Heart left ventricle (tissue), 16 donors: ENCODE measurements at regions not wholly inside any gene's neighbourhood (a gene's known extent, or its start where the extent isn't known, plus 50 kb on each side); places are given as distances from the start of the nearest gene placed in this dataset.
A peak's percentile ranks its signal among the peaks of the same experiment; 100 is the strongest.

Experiments used
- ATAC-seq, 4 donors: fragments of 200-7000 bp; cut with Tn5 transposase; one replicate each; pipeline ENCODE4 v1.9.1; 2020 to 2022; ENCODE audit warnings: moderate library complexity in 4 of 4, mild to moderate bottlenecking in 3 of 4, moderate number of reproducible peaks in 1 of 4
- DNase-seq, 5 donors: peaks; one replicate each; pipeline ENCODE4 v3.0.0-alpha.2; 2020
- H3K27ac ChIP-seq, 12 donors: fragments of 200-600 bp; sonication (generic) in 4 of 12; one replicate each; pipeline versions ENCODE4 v1.5.0 to v1.8.0; 2016 to 2022; ENCODE audit warnings: mild to moderate bottlenecking in 2 of 12
- H3K27me3 ChIP-seq, 9 donors: fragments of 200-600 bp; sonication (generic) in 2 of 9; one replicate each; pipeline versions ENCODE4 v1.5.1 to v1.8.0; 2016 to 2022; ENCODE audit warnings: mild to moderate bottlenecking in 3 of 9
- H3K36me3 ChIP-seq, 9 donors: fragments of 200-600 bp; sonication (generic) in 2 of 9; one replicate each; pipeline versions ENCODE4 v1.5.0 to v1.8.0; 2018 to 2022; ENCODE audit warnings: mild to moderate bottlenecking in 2 of 9
- H3K4me1 ChIP-seq, 12 donors: fragments of 200-600 bp; sonication (generic) in 4 of 12; one replicate each; pipeline versions ENCODE4 v1.5.0 to v1.8.0; 2016 to 2022; ENCODE audit warnings: mild to moderate bottlenecking in 3 of 12
- H3K4me3 ChIP-seq, 12 donors: fragments of 200-600 bp; sonication (generic) in 4 of 12; one replicate each; pipeline versions ENCODE4 v1.5.0 to v1.8.0; 2017 to 2022; ENCODE audit warnings: mild to moderate bottlenecking in 9 of 12, moderate library complexity in 4 of 12
- H3K9me3 ChIP-seq, 12 donors: fragments of 200-600 bp; sonication (generic) in 4 of 12; one replicate each; pipeline versions ENCODE4 v1.5.0 to v1.8.0; 2016 to 2022; ENCODE audit warnings: mild to moderate bottlenecking in 1 of 12
- POLR2A ChIP-seq, 2 donors: fragments of 450-650 bp; IDR thresholded peaks; one replicate each; pipeline ENCODE4 v1.6.1; 2017; ENCODE audit warnings: antibody characterized with exemption in 2 of 2, mild to moderate bottlenecking in 2 of 2, moderate library complexity in 2 of 2
- WGBS, 4 donors: extraction: QIAGEN DNeasy Blood & Tissue Kit in 2 of 4; methylation state at CpG; one replicate each; pipeline versions ENCODE4 v1.1.5 to v1.1.7; 2013 to 2018; 5-methylcytosine and 5-hydroxymethylcytosine counted together
- intact Hi-C, 10 donors: fragments of 100-400 bp; cut with DNase I; formaldehyde crosslinking; loops; one replicate each; pipeline versions ENCODE4 v1.11.1 to v1.14.2; 2022
- TF ChIP-seq, protein P1 (sequence below), 12 donors: fragments of 200-600 bp; sonication (generic) in 4 of 12; IDR thresholded peaks; one replicate each; pipeline versions ENCODE4 v1.5.0 to v1.8.0; 2018 to 2022; ENCODE audit warnings: antibody characterized with exemption in 12 of 12, mild to moderate bottlenecking in 5 of 12
- donor health status: ischemic (EF 13 %, LVEDD 7.1; RV severe dilation, severe dysfunction).
- donor health status: healthy with polysubstance abuse.
- donor health status: DM: no; HTN: yes; CAD: no.
- donor health status: DM: no; HTN: no; CAD: no.
- donor health status: ischemic (EF 25% LVEDD 6.9; RV normal size, moderate dysfunction).
- donor health status: ischemic (EF 25% LVEDD 5.7; RV mildly dilated, moderate dysfunction).
- donor health status: healthy.
- donor health status: DM: yes; HTN: yes; CAD: no.
- donor health status: ischemic (EF 35%, LVEDD 5.7; RV mildly dilated, moderate dysfunction).
- donor health status: nonischemic (EF 11% LVEDD 7.7; RV severe dilation, severe dysfunction).
- donor health status: DM: yes; HTN: yes; CAD: no.
- donor health status: PGD.
- donor health status: ischemic (EF 29% LVEDD 5.4; RV normal size, mild dysfunction).
- donor health status: nonischemic (EF 23%, LVEDD 6.1; RV moderate dilation, normal function).

DNA sequence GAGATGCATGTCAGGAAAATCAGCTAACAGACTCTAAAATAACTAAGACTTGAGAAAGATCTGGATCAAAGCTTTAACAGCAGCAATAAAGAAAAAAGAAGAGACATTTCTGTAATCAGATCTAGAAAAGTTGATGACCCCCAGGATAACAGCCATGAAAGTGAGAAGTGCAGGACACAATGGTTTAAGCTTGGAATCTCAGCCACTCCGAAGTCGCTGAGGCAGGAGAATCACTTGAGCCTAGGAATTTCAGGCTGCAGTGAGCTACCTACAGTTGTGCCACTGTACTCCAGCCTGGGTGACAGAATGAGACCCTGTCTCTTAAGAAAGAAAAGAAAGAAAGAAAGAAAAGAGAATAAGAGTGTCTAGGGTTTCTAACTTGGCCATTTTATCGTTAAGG lies 544.1 kb downstream of the CD83 start:
- DNase-seq (no peak), ATAC-seq (no peak)
- no peaks in the 10 kb centered on the region for H3K9me3 ChIP-seq
- H3K4me1 ChIP-seq, result peaks cover 0 to 41% (median 0%) of the 10 kb centered on the region in 12 donors
- 89 to 93% (median 92%) methylated on average over 3 of the region's 3 CpGs for WGBS, 4 donors
- H3K27me3 ChIP-seq, result no peaks in the 10 kb centered on the region
- H3K36me3 ChIP-seq, result no peaks in the 10 kb centered on the region
- H3K4me3 ChIP-seq, result no peak overlapping the region
- TF ChIP-seq, protein P1, sequence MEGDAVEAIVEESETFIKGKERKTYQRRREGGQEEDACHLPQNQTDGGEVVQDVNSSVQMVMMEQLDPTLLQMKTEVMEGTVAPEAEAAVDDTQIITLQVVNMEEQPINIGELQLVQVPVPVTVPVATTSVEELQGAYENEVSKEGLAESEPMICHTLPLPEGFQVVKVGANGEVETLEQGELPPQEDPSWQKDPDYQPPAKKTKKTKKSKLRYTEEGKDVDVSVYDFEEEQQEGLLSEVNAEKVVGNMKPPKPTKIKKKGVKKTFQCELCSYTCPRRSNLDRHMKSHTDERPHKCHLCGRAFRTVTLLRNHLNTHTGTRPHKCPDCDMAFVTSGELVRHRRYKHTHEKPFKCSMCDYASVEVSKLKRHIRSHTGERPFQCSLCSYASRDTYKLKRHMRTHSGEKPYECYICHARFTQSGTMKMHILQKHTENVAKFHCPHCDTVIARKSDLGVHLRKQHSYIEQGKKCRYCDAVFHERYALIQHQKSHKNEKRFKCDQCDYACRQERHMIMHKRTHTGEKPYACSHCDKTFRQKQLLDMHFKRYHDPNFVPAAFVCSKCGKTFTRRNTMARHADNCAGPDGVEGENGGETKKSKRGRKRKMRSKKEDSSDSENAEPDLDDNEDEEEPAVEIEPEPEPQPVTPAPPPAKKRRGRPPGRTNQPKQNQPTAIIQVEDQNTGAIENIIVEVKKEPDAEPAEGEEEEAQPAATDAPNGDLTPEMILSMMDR (IDR thresholded peaks at IDR 0.05), result no peak
- no peak for TF ChIP-seq POLR2A (IDR thresholded peaks at IDR 0.05)
- H3K27ac ChIP-seq, result peak overlapping the region in 1 of 12 donors; percentile 0
- intact Hi-C loops, result no loop called here

DNA sequence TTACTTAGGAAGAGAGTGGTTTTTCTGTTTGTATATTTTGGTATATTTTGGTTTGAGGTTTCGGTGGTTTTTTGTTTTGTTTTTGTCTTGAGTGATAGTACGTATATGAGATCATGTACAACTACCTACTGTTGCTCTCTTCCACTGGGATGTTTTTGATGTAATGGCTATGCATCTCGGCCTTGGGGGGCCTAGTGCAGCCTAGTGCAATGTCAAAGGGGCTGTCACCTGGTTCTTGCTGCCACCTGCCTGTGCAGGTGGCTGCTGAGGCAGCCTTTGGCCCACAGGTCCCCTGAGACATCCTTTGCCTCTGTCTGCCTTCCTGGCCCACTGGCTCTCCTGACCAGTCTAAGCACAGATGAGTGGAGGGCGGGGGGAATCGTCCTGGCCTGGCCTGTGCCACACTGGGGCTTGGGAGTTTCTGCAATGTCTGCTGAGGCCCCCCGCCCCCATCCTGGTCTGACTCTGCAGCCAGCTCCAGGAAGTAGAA lies 546.6 kb downstream of the CD83 start:
- no peak overlapping the region for H3K27ac ChIP-seq
- ATAC-seq (no peak), DNase-seq (no peak)
- intact Hi-C loops, result no loop called here
- H3K9me3 ChIP-seq, result no peaks in the 10 kb centered on the region
- peaks cover 0 to 29% (median 0%) of the 10 kb centered on the region in 12 donors for H3K4me1 ChIP-seq
- TF ChIP-seq, protein P1 (IDR thresholded peaks at IDR 0.05), result no peak
- TF ChIP-seq POLR2A (IDR thresholded peaks at IDR 0.05), result no peak
- H3K36me3 ChIP-seq, result no peaks in the 10 kb centered on the region
- WGBS, 4 donors, result 79 to 81% (median 80%) methylated on average over 6 of the region's 6 CpGs
- H3K27me3 ChIP-seq, result no peaks in the 10 kb centered on the region
- no peak overlapping the region for H3K4me3 ChIP-seq

DNA sequence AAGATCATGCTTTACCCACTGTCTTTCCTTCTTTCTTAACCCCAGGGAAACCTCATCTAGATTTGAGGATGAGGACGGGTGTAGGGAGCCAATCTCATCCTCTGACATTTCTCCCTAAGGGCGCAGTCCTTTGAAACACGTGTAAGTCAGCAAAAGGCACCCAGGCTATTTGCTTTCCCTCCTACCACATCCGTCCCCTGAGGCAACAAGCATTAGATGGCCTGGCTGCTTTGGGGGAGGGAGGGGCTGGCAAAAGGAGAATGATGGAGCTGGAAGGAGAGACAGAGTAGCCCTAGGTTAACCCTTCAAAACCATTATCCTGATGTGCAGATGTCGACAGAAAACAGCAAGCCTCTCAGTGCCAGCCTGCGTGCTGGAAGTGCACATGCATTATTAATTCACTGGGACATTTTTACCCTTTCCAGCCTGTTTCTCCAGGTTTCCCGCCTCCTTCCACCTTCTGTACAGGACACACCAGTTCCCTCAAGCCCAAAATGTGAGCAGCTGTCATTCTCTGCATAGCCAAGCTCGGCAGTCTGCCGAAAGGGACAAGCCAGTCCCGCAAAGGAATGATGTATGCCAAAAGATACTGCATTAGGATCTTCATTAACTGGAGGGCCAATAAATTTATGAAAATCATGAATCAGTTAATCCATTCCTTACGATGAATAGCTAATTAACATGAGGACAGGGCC lies 547.2 kb downstream of the CD83 start:
- no peak overlapping the region for H3K4me3 ChIP-seq
- WGBS, 4 donors, result 82 to 86% (median 83%) methylated on average over 11 of the region's 11 CpGs
- no peaks in the 10 kb centered on the region for H3K27me3 ChIP-seq
- no peak for TF ChIP-seq POLR2A (IDR thresholded peaks at IDR 0.05)
- TF ChIP-seq, protein P1 (IDR thresholded peaks at IDR 0.05), result no peak
- peaks cover 0 to 27% (median 0%) of the 10 kb centered on the region in 12 donors for H3K4me1 ChIP-seq
- intact Hi-C loops, result no loop called here
- DNase-seq (no peak), ATAC-seq (no peak)
- H3K9me3 ChIP-seq, result no peaks in the 10 kb centered on the region
- no peaks in the 10 kb centered on the region for H3K36me3 ChIP-seq
- H3K27ac ChIP-seq, result no peak overlapping the region

DNA sequence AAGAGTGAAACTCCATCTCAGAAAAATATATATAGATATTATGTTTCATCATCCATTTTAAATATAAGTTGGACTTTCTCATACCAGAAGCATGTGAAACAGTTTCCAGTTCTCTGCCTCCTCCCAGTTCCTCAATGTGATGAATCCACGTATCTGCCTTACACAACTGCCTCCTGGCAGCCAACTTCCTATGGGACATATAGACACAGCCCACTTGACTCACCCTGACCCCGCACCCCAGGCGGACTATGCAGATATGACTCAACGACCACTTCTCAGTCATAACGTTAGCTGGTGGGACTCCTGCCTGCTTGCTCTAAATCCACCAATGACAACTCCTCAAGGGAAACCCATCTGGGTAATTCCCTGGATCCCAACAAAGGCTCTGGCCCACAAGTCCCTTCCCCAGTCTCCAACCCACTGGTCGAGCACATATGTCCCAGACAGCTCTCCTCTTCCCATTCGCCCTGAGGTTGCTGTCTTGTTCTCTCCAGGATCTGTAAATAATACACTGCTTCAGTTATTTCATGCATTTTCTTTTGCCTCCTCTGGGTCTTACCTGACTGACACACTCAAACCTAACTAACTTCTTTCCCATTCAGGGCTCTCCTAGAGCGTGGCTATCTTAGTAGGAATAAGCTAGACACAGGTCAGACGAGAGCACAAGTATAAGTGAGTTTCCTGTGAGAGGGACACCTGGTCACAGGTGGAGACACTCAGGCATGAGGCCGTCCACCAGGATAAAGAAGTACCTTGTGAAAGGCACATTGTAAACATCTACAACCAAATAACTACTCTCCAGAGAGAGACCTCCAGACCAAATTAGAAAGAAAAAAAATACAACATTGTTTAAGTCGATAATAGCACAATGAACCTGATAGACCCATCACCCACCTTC lies 548.5 kb downstream of the CD83 start:
- intact Hi-C loops, result no loop called here
- Histone ChIP-seq H3K36me3 (no peaks in the 10 kb centered on the region), H3K27ac (no peak overlapping the region), H3K4me1 (peaks cover 0 to 30% (median 4%) of the 10 kb centered on the region in 12 donors), H3K4me3 (no peak overlapping the region), H3K27me3 (no peaks in the 10 kb centered on the region), H3K9me3 (no peaks in the 10 kb centered on the region)
- peak in 3 of 4 donors; percentile 43 to 53 (median 50) for ATAC-seq
- no peak for TF ChIP-seq POLR2A (IDR thresholded peaks at IDR 0.05)
- TF ChIP-seq, protein P1 (IDR thresholded peaks at IDR 0.05), result no peak
- peak in 1 of 5 donors; percentile 33 for DNase-seq
- WGBS, 4 donors, result 85 to 86% (median 86%) methylated on average over 11 of the region's 11 CpGs
